SW480 (cell line): ENCODE measurements at regions not wholly inside any gene's neighbourhood (a gene's known extent, or its start where the extent isn't known, plus 50 kb on each side); places are given as distances from the start of the nearest gene placed in this dataset.

Source experiments
- DNase-seq: peaks from one replicate; pipeline ENCODE4 v3.0.0-alpha.2; 2016; ENCODE audit warnings: low spot score

DNA sequence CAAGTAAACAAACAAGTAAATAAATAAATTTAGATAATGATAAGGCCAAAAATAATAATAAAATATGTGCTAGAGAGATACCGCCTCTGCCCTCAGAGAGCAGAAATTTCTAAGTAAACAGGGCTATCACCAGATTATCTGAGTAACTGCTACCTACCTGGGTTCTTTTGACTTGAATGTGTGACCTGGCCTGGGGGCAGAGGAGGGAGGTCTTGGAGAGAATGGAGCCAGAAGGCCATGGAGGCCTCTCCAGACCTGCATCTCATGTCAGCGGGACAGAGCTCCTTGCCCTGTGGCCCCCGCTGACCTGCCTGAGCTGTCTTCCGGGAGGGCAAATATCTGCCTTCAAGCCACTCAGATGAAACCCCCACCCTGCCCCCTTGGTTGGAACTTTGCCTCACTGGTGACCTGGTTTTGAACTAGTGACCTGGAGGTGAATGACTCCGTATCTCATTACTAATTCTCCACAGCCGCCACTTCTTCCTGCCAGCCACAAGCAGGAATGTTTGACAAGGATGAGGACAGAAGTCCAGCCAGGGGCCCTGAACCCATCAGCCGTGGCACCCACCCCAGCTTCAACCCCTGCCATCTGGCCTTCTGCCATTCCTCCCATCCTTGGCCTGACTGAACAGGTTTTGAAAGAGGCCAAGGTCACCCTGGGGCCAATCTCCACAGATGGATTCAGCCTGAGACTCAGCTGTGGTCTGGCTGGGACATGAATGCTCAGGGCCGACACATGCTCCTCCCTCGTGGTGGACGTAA is 86.8 kb upstream of the PARP11 start:
- DNase-seq: no peak

DNA sequence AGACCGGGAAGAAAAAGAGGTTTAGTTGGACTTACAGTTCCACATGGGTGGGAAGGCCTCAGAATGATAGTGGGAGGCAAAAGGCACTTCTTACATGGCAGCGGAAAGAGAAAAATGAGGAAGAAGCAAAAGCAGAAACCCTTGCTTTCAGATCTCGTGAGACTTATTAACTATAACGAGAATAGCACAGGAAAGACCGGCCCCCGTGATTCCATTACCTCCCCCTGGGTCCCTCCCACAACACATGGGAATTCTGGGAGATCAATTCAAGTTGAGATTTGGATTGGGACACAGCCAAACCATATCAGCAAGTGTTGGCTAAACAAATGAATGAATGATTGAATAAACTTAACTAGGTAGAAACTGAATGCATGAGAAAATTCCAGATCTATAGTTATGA is 85.3 kb upstream of the PARP11 start:
- no peak for DNase-seq

DNA sequence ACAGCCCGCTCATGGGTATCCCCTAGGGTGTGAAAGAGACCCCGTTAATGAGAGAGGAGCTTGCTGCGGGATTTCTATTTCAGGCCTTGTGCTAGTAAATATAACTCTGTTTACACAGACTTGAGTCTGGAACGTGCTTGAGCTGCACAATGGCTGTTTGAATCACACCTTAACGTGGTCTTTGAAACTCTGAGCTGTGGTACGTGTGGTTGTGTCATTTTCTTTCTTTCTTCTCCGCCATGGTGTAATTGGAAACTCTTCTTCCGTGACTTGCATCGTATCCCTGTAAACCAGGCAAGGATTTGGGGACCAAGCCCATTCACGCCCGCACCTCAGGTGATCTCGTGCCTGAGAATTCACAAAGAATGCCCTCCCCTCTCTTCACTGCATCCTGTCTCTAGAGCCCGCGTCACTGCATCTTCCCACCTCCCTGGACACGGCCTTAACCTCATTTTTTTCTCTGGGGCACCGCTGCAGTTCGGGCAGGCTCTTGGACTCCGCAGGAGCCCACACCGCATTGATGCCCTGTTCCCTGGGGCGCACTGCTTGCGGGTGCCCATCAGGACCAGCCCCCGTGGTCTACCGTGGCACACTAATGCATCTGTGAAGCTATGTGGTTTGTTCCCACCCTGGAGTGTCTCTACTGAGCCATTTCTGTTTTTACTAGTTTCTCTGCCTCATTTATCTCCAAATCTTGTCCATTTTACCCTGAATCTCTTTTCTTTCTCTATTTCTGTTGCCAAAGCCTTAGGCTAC is 78.4 kb upstream of the PARP11 start:
- DNase-seq: no peak

DNA sequence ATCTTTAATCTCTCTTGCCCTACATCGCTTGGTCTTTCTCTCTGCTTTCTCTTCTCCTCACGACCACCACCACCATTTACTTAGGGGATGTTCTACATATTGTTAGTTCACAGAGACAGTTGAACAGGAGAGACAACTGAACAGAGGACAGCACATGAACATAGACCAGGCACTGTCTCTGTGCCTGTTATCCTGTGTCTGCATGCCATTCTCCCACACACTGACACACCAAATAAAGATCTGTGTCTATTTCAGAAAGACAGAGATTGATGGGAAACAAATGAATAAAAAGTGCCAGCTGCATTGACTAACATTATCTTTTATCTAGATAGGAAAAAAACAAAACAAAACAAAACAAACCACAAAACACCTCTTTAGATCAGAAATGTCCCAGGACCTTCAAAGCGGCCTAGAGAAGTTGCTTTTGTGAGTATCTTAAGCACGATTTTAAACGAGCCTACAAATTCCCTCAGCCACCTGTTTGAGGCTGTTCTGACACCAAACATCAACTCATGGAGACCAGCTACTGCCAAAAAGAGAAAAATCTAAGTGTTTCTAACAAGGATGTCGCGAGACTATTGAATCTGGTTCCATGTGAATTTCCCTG is 77.6 kb upstream of the PARP11 start:
- no peak for DNase-seq

DNA sequence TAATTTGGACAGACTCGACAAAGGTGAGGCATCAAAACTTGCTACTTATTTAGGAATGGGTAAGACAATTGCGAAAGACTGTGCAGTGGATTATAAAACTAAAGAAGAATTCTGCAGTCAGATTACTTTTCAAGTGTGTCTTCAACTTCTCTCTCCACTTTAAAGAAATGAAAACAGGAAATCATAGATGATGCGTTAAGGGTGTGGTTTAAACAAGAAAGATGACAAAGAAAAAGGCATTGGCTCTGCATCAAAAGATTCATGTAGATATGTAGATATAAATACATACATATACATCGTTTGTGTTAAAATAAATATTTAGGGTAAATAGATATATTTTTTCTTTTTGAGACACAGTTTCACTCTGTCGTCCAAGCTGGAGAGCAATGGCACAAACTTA is 74.6 kb upstream of the PARP11 start:
- DNase-seq: no peak

DNA sequence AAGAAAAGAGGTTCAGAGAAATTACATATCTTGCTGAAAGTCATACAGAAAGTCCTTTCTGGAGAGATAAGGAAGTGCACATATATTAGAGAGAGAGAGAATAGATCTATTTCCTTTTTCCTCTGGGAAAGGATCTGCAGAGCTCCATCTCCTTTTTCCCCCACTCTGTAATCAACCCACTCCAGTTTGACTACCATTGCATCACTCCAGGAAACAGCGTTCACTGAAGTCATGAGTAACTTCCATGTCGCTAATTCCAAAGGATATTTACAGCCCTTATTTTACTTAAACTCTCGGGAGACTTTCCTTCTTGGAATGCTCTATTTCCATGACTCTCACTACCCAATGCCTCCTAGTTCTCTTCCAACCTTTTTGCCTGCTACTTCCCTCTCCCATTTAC is 72.5 kb upstream of the PARP11 start:
- no peak for DNase-seq

DNA sequence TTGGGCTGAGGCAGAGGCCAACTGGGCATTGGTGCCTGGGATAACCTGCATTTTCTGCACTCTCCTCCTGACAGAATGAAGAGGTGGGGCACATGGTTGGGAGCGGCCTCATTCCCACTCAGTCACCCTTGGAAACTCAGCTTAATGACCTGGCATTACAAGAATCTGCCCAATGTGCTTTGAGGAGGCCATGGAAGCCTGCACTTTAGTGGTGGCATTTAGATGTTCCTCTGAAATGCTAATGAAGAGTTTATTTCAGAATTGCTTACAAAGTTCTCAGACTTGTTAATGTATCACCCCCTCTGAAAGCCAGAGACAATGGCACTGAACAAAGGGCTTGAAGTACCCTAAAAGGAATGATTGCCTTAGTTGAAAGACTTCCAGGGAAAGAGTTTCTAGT is 71.4 kb upstream of the PARP11 start:
- no peak for DNase-seq

DNA sequence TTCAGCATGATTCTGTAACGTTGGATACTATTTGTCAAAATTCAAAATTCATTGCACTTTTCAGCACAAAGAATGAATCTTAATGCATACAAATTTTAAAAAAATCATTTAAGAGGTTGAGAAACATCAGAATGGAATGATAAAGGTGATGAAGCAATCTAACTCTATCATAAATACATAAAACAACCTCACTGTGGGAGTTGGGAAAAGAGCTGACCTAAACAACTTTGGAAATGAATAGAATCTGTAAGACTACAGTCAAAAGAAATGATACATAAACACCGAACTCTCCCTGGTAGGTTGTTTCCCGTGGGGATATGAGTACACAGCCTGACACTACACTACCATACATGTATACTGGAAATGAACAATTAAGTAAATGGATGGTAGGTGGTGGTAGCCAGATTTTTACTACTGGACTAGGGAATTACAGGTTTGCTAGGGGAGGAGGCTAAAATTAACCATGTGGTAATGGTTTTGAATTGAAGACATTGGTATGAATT is 64.9 kb upstream of the PARP11 start:
- no peak for DNase-seq

DNA sequence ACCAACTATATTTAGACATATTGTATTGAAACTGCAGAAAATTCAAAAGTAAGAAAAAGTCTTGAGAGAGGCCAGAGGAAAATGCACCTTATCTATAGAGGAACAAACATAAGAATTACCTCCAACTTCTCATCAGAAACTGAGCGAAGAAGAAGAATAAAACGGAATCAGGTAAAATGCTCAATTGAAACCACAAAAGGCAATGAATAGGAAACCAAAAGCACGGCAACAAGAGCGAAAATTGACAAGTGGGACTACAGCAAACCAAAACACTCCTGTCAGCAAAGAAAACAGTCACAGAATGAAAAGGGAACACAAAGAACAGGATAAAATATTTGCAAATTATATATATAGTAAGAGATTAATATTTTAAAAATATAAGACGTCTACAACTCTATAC is 61.9 kb upstream of the PARP11 start:
- no peak for DNase-seq

DNA sequence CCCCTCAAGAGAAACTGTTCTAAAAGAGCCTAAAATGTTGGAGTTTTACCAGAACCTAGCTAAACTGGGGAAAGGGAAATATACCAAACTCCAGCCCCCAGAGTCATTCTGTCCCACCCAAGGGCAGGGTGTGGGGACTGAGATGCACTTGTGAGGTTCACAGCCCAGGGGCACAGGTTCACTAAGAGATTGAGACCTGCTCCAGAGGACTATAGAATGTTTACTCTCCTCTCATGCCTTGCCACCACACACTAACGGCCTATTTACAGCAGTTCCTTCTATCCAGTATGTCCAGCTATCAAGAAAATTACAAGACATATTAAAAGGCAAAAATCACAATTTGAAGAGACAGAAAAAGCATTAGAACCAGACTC is 60.6 kb upstream of the PARP11 start:
- DNase-seq: no peak

DNA sequence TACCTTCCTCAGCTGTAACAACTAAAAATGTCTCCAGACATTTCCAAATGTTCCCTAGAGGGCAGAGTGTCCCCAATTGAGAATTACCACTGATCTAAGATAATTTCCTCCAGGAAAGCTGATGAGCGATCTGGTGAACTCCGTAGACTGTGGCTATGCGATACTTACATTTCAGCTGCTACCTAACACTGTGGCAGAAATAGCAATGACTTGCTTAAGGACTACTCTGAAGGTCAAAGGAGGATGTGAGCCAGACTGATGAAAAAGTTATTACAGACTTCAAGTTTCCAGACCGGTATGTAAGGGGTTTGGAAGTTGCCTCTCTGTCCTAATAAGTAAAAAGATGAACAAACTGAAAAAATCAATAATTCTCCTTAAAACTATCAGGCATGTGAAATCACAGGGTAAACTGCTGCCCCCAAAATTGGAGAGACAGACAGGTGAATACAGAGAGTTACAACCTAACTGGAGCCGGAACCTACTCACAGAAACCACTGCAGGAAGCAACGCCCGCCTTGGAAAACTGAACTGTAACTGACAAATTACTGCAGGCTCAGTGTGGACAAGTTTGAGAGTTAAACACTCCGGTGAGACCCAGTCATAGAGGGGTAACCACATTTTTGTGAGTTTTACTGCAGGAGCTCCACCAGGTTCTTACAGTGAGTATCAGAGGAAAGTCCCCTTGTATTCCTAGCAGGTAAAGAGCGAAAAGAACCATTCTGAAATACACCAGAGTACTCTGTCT is 60.0 kb upstream of the PARP11 start:
- DNase-seq: no peak

DNA sequence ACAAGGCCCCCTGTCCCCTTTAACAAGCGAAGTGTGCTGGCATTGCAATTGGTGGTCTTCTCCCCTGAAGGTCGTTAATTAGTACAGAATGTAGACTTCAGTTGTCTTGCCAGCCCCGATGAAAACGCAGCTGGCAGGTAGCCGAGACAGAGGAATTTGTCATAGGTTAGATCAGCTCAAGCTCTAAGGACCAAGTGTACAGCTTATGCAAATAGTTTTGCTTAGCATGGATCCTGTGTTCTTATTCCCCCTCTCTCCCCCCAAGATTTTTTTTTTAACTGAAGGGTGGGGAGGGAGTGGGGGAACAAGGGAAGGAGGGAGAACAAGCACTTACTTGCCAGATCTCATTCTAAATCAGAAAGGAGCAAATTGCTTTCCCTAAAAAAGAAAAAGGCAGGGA is 58.6 kb upstream of the PARP11 start:
- no peak for DNase-seq

DNA sequence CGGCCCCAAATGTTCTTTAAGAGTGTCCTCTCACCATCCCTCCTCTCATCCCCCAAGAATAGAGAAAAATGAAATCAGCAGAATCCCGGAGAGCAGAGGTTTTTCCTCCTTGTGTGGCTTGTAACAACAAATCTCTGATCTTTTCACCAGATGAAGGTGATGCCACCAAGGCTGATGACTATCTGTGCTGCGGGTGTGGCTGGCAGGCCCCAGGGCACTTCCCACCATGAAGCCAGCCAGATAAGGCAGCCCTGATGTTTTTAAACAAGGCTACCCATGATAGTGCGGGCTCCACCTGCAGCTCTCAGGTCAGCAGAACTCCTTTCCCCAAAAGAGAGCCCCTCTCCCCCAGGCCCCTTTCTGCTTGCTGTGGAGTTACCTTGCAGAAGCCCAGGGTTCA is 58.0 kb upstream of the PARP11 start:
- DNase-seq: no peak

DNA sequence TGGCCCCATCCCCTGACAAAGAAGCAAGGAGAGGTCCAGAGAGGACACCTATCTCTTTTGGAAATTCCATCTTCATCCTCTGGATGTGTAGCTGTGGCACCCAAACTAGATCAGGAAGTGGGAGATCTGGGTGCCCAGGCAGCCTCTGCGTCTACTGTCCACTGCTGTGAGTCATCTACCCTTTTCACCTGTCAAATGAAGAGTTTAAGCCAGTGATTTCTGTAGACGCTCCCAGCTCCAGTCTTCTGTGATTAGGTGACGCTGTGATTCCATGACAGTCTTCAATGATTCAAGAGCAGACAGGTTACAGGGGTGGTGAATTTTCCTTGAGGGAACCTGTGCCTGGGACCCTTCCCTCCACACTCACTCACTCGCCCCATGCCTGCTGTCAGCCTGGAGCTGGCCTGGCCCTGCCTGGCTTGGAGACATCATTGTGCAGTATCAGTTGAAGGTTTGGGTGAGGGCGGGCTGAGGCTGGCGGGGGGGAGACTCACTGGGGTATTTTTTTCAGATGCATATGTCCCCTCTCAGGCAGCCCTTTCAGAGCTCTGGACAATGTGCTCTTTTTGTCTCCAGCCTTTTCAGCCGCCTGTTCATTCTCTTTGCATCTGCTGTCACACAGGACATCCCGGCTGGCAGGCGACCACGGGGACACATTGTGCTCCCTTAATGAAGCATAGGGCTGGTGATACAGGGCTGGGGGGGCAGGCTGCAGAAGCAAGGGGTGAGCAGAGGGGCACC is 56.8 kb upstream of the PARP11 start:
- DNase-seq: peak; percentile 27

DNA sequence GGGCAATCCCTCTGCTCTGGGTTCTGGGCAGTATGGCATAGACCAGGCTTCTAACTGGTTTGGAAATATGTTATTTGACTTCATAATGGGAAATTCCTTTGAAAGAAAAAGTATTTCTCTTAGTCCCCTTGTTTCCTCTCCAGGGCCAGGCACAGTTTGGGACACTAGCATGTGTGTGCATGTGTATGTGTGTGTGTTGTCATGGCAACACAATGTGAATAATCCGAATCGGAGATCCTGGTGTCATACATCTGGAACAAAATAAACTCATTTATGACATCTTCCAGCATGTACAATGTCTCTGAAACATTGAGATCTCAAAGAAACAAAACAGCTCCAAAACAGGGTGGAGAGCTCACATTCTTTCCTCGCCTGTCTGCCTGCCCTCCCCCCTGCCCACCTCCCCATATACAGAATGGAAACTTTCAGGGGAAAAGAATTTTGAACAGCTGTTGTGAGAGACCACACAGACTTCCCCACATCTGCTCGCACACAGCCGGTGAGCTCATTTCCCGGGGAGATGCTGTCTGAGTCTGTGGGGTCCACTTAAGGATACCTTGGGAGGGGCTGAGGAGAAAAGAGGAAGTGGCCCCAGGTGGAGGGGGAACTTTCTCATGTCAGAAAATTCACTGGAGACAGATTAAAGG is 55.5 kb upstream of the PARP11 start:
- no peak for DNase-seq

DNA sequence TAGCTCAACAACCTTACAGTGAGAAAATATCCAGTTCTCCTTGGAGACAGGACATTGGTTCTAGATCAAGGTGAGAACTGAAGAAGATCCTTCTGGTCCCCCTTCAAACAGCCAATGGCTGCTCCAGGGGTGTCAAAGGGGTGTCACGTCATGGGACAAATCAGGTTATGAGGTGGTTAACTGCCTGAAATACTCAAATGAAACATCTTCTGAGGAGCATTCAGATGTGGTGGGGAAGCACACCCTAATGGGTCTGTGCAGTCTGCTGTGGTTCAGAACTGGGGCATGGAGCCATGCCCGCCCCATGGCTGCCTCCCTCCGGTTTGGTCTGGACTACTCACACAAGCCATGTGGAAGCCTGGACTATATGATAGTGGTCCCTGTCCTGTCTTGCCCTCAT is 52.4 kb upstream of the PARP11 start:
- no peak for DNase-seq

DNA sequence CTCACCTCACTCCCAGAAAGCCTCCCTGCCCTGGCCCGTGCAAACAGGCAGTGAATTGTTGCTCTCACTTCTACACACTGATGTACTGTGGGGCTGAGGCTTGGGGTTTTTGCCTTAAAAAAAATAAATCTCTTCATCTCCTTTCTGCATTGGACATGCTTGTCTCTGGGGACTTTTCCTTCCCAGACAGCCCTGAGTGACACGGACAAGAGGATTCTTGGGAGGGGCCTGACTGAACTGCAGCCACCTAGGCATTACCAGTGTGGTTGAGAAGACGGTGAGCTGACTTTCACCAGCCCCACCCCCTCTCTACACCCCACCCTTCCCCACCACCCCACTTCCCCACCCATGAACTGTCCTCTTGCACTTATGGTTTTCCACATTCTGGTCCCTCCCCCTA is 51.6 kb upstream of the PARP11 start:
- DNase-seq: no peak

DNA sequence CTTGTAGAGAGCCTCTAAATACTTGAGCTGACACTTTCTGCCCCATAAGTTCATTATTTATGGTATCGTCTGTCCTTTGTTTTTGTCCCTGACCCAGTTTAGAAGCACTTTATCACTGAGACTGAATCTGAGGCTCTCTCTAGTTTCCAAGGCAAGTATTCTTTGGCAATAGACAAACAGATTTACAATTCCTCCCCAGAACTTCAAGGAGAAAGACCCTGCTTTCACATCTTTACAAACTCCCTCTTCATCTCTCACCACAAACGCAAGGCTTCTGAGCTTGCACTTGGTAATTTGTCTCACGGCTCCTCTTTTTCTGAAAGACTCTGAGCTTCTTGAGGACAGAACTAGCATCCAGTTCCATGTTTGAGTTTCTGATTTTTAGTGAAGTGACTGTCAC is 49.8 kb upstream of the PARP11 start:
- DNase-seq: no peak
